AG08395 (cell line): ENCODE measurements at regions not wholly inside any gene's neighbourhood (a gene's known extent, or its start where the extent isn't known, plus 50 kb on each side); places are given as distances from the start of the nearest gene placed in this dataset.

ENCODE experiments used
- DNase-seq: peaks from one replicate; pipeline ENCODE4 v3.0.0; 2012; ENCODE audit warnings: mixed read lengths, low spot score

- no peak for DNase-seq
Observed at GRCh38 chr2:145595296-145595695, 1075.4 kb upstream of the ZEB2 start.

GRCh38 chr2:145593991-145594614 lies 1074.2 kb upstream of the ZEB2 start:
- DNase-seq, result peak; percentile 77

GRCh38 chr2:145593280-145593679 lies 1073.4 kb upstream of the ZEB2 start:
- DNase-seq, result no peak

DNA sequence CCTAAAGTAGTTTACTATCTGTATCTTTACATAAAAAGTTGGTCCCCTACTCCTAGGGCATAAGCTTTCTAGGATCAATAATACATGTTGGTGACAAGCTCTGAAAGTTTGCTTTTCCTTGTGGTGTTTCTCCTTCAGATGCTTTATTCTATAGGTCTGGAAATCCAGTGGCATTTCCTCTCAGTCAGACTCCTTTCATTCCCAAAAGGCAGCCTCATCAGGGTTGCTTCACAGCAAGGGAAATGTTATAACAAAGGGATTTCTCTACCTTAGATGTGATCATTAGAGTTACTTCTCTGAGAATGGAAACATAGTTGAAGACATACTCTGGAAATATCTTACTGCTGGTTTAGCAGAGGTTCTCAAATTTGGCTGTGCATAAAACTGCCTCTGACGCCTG lies 1072.4 kb upstream of the ZEB2 start:
- DNase-seq, result no peak

- DNase-seq, result peak; percentile 19
Observed at GRCh38 chr2:145591109-145591809, 1071.3 kb upstream of the ZEB2 start.

GRCh38 chr2:145587922-145588321 lies 1068.0 kb upstream of the ZEB2 start:
- DNase-seq, result no peak

GRCh38 chr2:145584353-145584752 lies 1064.4 kb upstream of the ZEB2 start:
- DNase-seq, result no peak

GRCh38 chr2:145573608-145574007 lies 1053.7 kb upstream of the ZEB2 start:
- DNase-seq, result no peak

DNA sequence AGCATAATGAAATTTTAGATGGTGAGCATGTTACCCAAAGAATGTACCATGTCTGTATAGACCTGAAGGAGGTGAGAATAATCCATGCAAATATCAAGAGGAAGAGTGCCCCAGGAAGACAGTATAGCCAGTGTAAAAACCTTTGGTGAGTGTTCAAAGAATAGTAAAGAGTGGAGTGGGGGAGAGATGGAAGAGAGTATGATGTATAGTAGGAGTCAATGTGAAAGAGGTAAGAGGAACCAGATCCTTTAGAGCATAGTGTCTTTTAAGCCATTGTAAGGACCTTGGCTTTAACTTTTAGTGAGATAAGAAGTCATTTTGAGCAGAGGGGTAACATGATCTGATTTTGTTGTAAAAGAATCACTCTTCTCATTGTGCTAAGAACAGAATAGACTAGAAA lies 1052.3 kb upstream of the ZEB2 start:
- DNase-seq, result no peak

DNA sequence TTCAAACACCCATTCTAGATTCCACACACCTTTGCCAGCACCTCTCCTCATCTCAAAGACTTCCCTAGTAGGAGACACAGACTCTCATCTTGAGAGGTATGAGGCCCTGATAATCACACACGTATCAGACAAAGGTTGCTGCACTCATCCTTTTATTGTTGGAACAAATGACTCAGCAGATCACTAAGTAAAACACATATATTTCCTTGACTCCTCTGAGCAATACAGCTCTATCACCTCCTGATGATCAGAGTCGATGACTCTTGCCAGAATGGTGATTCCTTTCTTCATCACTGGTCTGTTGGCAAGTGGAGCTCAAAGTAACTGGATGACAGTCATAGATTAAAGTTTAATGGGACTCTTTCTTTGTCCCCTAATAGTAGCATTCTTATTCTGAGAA lies 1049.2 kb upstream of the ZEB2 start:
- no peak for DNase-seq

DNA sequence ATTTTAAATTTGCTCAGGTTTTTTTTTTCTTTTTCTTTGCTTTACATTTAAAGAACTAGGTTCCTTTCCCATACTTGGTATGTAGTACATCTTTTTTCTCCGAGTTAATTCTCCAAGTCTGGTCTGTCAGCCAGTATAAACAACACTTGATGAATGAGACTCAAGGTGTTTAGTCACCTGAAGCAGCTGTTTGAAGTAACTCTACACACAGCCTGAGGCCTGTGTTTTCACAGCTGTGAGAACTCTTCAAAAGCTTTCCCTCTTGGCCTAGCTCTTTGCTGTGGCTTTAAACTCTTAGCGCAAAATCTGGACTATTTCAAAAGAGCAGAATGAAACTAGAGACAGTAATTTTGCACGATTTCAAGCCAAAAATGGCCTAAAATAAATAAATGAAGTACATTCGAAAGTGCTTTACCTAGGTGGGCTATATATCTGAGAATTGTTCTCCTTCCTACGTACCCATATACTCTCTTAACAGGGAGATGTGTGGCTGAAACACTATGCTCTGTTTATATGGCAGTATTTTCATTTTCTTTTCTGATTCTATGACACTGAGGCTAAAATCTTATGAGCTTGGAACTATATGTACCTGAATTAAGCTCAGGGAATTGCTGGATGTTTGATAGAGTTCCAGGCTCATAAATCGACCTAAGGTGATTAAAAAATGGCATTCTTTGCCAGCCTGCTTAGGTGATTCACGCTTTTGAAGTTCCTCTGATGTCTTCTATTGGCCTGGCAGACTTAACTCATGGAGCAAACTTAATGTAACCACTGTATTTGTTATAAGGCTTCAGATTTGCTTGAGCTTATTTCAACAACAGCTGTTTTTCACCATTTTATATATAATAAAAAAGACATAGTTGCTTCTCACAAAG lies 1044.1 kb upstream of the ZEB2 start:
- no peak for DNase-seq

DNA sequence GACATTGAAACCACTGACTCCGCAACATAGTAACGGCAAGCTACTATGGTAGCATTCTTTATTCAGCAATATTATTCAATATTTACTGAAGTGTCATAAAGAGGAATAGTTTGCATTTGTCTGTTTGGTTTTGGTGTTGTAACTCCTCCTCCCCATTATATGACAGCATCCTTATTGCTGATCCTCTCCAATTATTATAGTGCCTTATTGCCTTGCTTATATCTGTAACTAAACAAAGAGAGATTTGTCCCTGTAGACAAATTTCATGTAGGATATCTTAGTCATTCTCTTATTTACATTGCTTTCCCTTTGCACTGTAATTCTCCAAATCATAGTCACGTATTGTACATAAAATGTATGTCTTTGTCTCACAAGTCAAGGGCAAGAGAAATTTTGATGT lies 1041.2 kb upstream of the ZEB2 start:
- DNase-seq, result no peak

GRCh38 chr2:145558617-145559350 lies 1038.9 kb upstream of the ZEB2 start:
- DNase-seq, result no peak

DNA sequence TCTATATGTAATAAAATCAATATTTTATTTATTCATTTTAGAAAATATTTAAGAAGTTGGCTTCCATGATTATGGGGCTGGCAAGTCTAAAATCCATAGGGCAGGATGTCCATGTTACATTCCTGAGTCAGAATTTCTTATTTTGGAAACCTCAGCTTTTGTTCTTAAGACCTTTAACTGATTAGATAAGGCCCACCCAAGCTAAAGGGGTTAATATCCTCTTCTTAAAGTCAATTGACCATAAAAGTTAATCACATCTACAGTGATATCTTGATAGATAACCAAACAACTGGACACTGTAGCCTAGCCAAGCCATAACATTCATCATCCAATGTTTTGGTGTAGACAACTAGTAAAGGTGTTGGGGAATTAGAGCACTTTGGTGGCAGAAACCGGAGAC lies 1035.4 kb upstream of the ZEB2 start:
- DNase-seq, result no peak

DNA sequence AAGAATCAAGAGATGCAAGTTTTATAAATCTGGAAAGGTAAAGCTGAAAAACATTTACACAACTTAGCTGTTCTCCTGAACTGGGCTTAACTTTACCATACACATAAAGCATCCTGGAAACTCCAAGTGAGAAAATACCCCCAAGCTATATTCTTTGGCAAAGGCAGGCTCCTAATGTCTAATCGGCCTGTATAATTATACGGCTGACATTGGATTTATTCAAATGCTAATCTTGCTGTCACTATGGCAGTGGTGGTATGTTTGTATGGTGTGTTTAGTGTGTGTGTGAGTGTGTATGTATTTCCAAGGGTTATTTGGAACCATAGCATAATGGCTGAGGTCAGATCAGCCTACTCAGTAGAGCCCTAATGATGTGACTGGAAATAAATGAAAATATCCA lies 1031.8 kb upstream of the ZEB2 start:
- DNase-seq, result no peak

DNA sequence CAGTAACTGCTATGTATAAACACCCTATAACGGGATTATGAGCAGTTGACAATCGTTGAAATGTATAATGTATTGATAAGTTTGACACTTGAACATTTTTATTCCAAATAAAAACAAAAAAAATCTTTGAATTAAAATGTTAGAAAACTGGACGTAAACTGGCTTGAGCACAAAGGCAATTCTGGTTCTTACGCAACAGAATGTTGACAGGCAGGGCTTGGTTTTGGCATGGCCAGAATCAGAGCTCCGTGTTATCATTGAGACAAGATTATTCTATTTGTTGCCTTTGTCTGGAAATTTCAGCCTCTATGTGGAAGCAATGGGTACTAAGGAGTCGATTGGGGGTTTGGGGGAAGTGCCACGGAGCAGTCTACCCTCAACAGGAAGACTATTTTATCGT lies 1028.6 kb upstream of the ZEB2 start:
- no peak for DNase-seq

- no peak for DNase-seq
Observed at GRCh38 chr2:145547620-145548019, 1027.7 kb upstream of the ZEB2 start.

DNA sequence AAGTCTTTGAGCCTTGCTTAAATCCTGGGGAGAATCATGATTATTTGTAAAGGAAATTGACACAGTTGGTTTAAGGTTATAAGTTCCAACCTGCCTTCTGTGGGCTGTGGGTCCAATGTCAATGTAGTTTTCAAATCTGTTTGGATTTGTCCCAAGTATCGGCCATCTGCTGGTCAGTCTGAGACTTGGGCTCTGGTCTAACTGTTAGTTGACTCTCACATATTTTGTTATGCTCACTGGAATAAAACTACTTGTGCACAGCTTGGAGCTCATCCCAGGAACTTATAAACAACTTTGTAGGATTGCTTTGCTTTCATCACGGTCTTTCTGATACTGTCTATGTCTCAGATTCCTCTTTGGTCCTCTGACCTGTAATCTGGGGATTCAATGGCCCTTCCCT lies 1026.2 kb upstream of the ZEB2 start:
- DNase-seq, result peak; percentile 13

DNA sequence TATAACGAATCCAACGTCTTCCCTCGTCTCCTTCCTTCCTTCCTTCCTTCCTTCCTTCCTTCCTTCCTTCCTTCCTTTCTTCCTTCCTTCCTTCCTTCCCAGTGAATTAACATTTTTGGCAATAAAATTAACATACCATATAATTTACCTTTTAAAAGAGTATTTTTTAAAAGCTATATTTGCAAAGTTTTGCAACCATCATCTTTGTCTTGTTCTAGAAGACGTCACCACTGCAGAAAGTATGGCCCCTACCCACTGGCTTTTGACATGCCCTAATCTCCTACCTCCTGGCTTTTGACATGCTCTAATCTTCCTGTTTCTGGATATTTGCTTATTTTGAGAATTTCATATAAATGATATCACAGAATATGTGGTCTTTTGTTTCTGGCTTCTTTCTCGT lies 1023.9 kb upstream of the ZEB2 start:
- DNase-seq, result no peak

- DNase-seq, result no peak
Observed at GRCh38 chr2:145543155-145543554, 1023.2 kb upstream of the ZEB2 start.

- DNase-seq, result no peak
Observed at GRCh38 chr2:145541028-145541427, 1021.1 kb upstream of the ZEB2 start.

DNA sequence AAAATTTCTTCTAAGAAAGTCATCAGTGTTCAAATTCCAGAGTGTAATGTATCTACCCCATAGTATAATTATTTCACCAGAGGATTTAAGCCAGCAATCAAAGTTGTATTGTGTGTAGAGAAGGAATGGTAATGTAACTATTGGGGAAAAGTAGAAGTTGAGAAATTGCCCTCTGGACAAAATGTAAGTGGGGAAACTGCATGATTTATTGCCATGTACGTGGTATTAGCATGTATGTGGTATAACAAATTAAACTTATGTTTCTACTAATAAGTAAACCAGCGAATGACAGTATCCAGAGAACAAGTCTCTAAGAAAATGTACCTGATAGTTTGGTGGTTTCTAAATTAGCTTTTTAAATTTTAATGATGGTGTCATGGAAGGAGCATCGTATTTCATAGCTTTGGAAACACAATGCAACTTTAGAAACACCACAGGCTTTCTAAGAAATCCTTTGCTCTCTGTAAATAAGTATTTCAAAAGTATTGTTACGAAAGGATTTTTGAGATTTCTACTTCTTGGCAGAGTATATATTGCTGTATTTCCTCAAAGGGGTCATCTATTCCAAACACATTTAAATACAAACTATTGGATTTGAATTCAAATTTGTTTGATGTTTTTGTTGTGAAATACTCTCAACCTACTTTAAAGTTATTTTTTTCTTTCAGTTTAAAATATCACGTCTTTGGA lies 1018.9 kb upstream of the ZEB2 start:
- no peak for DNase-seq
